HT-29 (cell line): ENCODE measurements at regions not wholly inside any gene's neighbourhood (a gene's known extent, or its start where the extent isn't known, plus 50 kb on each side); places are given as distances from the start of the nearest gene placed in this dataset.

Experiments
- DNase-seq: peaks from one replicate; pipeline ENCODE4 v3.0.0-alpha.2; 2015; ENCODE audit warnings: low spot score

DNA sequence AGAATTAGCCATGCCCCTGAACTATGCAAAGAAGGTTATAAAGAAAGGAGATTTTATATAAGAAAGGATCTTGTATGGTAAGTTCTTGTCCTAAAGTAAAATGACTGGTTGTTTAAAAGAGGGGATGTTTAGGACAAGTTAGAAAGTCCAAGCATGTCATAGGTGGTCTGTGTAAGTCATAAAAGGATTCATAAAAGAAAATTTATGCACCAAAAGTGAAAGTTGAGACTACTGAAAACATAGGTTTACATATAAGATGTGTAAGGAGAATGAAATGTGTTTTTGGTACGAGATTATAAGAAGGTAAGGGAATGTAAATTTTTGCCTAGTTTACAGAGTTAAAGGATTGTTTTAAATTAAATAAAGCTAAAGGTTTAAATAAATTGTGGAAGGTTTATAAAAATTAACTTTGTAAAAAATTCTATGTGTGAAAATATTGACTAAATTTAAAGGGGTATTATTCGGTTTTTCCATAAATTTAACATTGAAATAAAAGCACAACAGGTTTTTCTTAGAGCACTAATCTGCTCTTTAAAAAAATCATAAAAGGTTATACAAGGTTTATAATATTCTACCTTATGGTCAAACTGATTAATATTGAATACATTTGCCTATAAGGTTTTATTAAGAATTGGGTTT is 93.6 kb upstream of the UST start:
- no peak for DNase-seq

DNA sequence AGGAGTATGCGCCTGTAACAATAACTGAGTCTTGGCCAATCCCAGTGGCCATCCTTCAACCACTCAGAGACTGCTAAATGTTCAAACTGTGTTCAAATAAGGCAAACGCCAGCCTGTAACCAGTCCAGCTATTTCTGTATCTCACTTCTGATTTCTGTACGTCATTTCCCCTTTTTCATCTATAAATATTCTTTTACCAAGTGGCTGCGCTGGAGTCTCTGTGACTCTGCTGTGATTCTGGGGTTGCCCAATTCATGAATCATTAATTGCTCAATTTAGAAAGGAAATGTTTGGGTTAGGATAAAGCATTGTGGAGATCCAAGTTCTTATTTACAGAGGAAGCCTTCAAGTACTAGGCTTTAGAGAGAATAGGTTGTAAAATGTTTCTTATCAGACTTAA is 89.8 kb upstream of the UST start:
- no peak for DNase-seq

DNA sequence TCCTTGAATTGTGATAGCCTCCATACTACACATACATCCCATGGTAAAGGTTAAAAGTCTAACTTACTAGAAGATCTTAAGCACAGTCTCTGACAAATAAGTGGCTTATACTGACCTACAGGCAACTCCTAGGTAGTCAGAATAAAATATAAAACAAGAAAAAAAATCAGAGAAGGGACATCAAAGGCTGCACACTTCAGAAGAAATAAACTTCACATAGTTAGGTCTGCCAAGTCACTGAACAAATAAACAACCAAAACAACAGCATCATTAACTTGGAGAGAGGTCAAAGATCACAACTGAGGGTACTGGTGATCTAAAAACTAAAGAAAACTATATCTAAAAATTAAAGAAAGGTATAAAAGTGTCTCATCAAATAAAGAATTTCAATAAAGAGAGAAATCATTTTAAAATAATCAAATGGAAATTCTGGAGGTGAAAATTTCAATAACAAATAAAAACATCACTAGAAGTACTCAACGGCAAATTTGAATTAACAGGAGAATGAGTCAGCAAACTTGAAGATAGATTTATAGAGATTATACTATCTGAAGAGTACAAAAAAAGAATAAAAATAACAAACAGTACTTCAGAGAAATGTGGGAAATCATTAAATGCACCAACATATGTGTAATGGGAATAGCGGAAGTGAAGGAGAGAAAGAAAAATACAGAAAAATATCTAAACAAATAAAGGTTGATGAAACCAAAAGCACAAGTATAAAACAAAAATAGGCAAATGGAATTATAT is 88.0 kb upstream of the UST start:
- no peak for DNase-seq

- no peak for DNase-seq
Observed at GRCh38 chr6:148667395-148667794, 79.4 kb upstream of the UST start.

DNA sequence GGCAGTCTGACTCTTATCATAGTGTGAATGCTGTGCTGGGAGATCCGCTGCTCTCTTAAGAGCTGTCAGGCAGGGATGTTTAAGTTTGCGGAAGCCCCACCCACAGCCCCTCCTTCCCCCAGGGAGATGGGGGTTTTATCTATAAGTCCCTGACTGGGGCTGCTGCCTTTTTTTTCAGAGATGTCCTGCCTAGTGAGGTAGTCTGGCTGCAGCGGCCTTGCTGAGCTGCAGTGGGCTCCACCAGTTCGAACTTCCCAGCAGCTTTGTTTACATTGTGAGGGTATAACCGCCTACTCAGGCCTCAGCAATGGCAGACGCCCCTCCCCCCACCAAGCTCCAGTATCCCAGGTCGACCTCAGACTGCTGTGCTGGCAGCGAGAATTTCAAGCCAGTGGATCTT is 75.7 kb upstream of the UST start:
- DNase-seq: no peak

DNA sequence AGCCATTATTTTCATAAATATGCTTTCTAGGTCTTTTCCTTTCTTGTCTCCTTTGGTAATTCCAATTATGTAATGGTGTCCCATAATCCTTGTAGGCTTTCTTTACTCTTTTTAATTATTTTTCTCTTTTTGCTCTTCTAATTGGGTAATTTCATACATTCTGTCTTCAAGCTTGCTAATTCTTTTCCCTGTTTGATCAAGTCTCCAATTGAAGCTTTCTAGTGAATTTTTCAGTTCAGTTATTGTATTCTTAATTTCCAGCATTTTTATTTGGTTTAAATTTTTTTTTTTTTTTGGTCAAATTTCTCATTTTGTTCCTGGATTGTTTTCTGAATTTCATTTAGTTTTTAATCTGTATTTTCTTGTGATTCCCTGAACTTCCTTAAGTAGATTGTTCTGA is 74.9 kb upstream of the UST start:
- DNase-seq: no peak

DNA sequence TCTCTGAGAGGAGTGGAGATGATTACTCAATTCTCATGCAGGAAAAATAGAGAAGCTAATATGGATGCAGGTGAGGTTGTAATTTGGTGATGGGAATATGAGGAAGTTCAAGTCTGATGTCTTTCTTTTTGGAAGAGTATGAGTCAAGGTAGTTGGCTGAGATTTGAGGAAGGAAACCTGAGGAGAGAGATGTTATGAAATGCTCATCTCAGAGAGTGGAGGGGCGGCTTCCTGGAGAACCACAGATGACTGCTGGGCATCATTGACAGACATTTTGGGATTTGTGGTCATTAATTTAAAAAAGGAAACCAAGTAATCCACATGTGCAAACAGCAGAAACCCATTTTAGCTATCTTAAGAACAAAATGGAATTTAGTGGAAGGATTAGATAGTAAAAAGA is 72.5 kb upstream of the UST start:
- DNase-seq: no peak

GRCh38 chr6:148677594-148678476 is 69.0 kb upstream of the UST start:
- no peak for DNase-seq

- no peak for DNase-seq
Observed at GRCh38 chr6:148678682-148679081, 68.1 kb upstream of the UST start.

- no peak for DNase-seq
Observed at GRCh38 chr6:148681666-148682065, 65.2 kb upstream of the UST start.

DNA sequence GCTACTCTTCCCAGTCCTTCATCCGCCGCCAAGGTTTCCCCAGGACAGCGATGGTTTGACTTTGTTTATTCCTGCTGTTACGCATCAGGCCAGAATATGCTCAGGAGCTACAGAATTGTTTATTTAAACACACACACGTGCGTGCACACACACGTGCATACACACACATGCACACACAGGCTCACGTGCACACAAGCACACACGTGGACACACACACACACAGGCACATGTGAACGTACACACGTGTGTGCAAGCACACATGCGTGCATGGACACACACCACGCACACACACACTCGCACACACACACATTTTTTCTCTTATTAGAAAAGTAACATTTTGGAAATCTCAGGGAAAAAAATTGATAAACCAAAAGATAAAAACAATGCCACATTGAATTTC is 64.6 kb upstream of the UST start:
- DNase-seq: no peak

DNA sequence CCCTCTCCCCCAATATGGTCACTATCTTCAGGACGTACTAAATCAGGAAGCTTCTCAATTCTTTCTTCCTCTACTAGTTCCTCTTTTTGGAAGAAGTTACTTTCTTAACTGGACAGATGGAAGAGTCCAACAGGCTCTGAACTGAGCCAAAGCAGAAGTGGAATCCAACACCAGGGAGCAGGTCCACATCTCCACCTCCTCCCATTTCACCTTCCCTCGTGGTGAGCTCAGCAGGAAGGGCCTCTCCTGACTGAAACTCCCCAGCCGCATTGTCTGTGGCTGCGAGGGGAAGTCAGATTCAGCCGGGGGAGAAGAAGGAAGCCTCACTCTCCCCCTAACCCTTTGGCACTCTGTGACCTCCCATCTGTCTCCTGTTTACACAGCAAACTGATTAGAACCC is 63.8 kb upstream of the UST start:
- no peak for DNase-seq

GRCh38 chr6:148689168-148689567 is 57.7 kb upstream of the UST start:
- no peak for DNase-seq

DNA sequence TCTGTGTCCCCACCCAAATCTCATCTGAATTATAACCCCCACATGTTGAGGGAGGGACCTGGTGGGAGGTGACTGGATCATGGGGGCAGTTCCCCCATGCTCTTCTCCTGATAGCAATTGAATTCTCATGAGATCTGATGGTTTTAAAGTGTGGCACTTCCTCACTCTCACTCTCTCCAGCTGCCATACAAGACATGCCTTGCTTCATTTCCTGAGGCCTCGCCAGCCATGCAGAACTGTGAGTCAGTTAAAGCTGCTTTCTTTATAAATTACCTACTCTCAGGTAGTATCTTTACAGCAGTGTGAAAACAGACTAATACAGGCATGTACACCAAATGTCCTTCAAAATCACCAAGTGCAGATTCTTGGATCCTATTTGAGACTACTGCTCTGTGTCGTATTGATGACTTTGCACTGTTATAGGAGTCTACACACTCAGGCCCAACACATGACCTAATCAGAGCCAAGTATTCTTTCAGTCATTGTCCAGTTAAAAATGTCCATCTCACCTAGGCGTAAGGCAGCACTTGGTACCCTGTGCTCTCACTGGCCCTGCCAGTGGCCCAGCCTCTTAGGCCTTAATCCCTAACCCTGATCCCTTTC is 52.8 kb upstream of the UST start:
- no peak for DNase-seq
